OCI-LY7 (cell line): ENCODE measurements at regions not wholly inside any gene's neighbourhood (a gene's known extent, or its start where the extent isn't known, plus 50 kb on each side); places are given as distances from the start of the nearest gene placed in this dataset.

Experiments used
- BruUV-seq: library from RNA; stranded (reverse); fragments of 400-500 nt; replicated peaks from 2 replicates; lab custom pipeline; 2021; lab: Mats Ljungman, UMichigan
- CTCF ChIA-PET: fragments of 300-600 bp; sonication (Branson Sonifier 250); formaldehyde crosslinking; loops from one replicate; lab custom pipeline; 2022; ENCODE audit warnings: antibody characterized with exemption; ENCODE audit not compliant: unreplicated experiment; lab: Charles Lee
- POLR2A ChIA-PET: fragments of 300-600 bp; sonication (Branson Sonifier 250); formaldehyde crosslinking; loops from one replicate; lab custom pipeline; 2022; ENCODE audit warnings: antibody characterized with exemption; lab: Charles Lee
- DNase-seq: peaks from one replicate; pipeline ENCODE4 v3.0.0-alpha.2; 2015; ENCODE audit warnings: low spot score
- H2AFZ ChIP-seq: fragments of 200-600 bp; sonication (generic), shearing (Covaris generic); 2 replicates; pipeline ENCODE4 v1.6.1; 2014; ENCODE audit warnings: mild to moderate bottlenecking, antibody characterized with exemption, low read length, moderate library complexity
- H3K27ac ChIP-seq: fragments of 200-600 bp; sonication (generic); 2 replicates; pipeline ENCODE4 v1.5.1; 2014; ENCODE audit warnings: mixed run types, low read depth, mild to moderate bottlenecking, moderate library complexity, low read length, inconsistent platforms; ENCODE audit not compliant: poor library complexity, severe bottlenecking
- H3K36me3 ChIP-seq: fragments of 200-600 bp; sonication (generic); 2 replicates; pipeline ENCODE4 v1.6.1; 2014; ENCODE audit warnings: mild to moderate bottlenecking, antibody characterized with exemption, low read length, moderate library complexity, mixed read lengths; ENCODE audit not compliant: insufficient read depth
- H3K4me1 ChIP-seq: fragments of 200-600 bp; sonication (generic); 2 replicates; pipeline ENCODE4 v1.5.1; 2014; ENCODE audit warnings: mild to moderate bottlenecking, low read length; ENCODE audit not compliant: insufficient read depth, poor library complexity, severe bottlenecking
- H3K4me2 ChIP-seq: fragments of 200-600 bp; sonication (generic); 2 replicates; pipeline ENCODE4 v1.6.1; 2014; ENCODE audit warnings: mild to moderate bottlenecking, low read length
- H3K4me3 ChIP-seq: fragments of 200-600 bp; sonication (generic); 2 replicates; pipeline ENCODE4 v1.5.1; 2014; ENCODE audit warnings: mild to moderate bottlenecking, low read depth, low read length; ENCODE audit not compliant: poor library complexity, severe bottlenecking
- H3K79me2 ChIP-seq: fragments of 200-600 bp; sonication (generic); 2 replicates; pipeline ENCODE4 v1.6.1; 2016; ENCODE audit warnings: low read depth, mild to moderate bottlenecking, low read length, moderate library complexity, mixed read lengths; ENCODE audit not compliant: insufficient read depth
- H3K9me2 ChIP-seq: fragments of 200-600 bp; sonication (generic); 2 replicates; pipeline ENCODE4 v1.6.1; 2016; ENCODE audit warnings: mild to moderate bottlenecking, low read length, mixed read lengths; ENCODE audit not compliant: insufficient read depth
- H3K9me3 ChIP-seq: fragments of 200-600 bp; sonication (generic); 2 replicates; pipeline ENCODE4 v1.6.1; 2014; ENCODE audit warnings: mild to moderate bottlenecking, mixed run types, low read length, mixed read lengths
- H4K20me1 ChIP-seq: fragments of 200-600 bp; sonication (generic); 2 replicates; pipeline ENCODE4 v1.6.1; 2014; ENCODE audit warnings: mild to moderate bottlenecking, antibody characterized with exemption, low read length, moderate library complexity, mixed read lengths; ENCODE audit not compliant: insufficient read depth
- CTCF ChIP-seq: fragments of 200-600 bp; sonication (generic); conservative IDR thresholded peaks from 2 replicates; pipeline ENCODE4 v1.5.1; 2014; ENCODE audit warnings: mild to moderate bottlenecking, antibody characterized with exemption, low read length, moderate library complexity, mixed read lengths
- EZH2phosphoT487 ChIP-seq: fragments of 200-600 bp; sonication (generic); IDR thresholded peaks from 2 replicates; pipeline ENCODE4 v1.6.1; 2018; ENCODE audit warnings: low read depth, borderline replicate concordance, mild to moderate bottlenecking, mixed run types, antibody characterized with exemption, low read length, moderate library complexity, mixed read lengths
- intact Hi-C: fragments of 100-400 bp; cut with micrococcal nuclease; formaldehyde crosslinking; loops from one replicate; pipeline ENCODE4 v1.10.0; 2022; ENCODE audit not compliant: unreplicated experiment

- H3K9me3 ChIP-seq = no peaks in the 10 kb centered on the region
- intact Hi-C loops = no loop called here
- TF ChIP-seq EZH2phosphoT487 = no peak
- TF ChIP-seq CTCF = no peak
- no peaks in the 10 kb centered on the region for H3K79me2 ChIP-seq
- no peak for DNase-seq
- no peak overlapping the region for H3K27ac ChIP-seq
- ChIA-PET CTCF (no interaction called here), POLR2A (no interaction called here)
- no peaks in the 10 kb centered on the region for H3K36me3 ChIP-seq
- H3K4me3 ChIP-seq = no peak overlapping the region
- H3K9me2 ChIP-seq = no peaks in the 10 kb centered on the region
- BruUV-seq = no TSS peak
- H4K20me1 ChIP-seq = no peaks in the 10 kb centered on the region
- H3K4me2 ChIP-seq = no peak overlapping the region
- no peaks in the 10 kb centered on the region for H3K4me1 ChIP-seq
- H2AFZ ChIP-seq = no peak overlapping the region
Measured at GRCh38 chr1:233459968-233460367, 132.4 kb downstream of the MAP3K21 start.

- DNase-seq = no peak
- H2AFZ ChIP-seq = no peak overlapping the region
- H3K36me3 ChIP-seq = no peaks in the 10 kb centered on the region
- no peak overlapping the region for H3K4me2 ChIP-seq
- H3K79me2 ChIP-seq = no peaks in the 10 kb centered on the region
- ChIA-PET POLR2A (no interaction called here), CTCF (no interaction called here)
- no peaks in the 10 kb centered on the region for H3K9me2 ChIP-seq
- H3K4me3 ChIP-seq = no peak overlapping the region
- no peaks in the 10 kb centered on the region for H3K9me3 ChIP-seq
- H4K20me1 ChIP-seq = no peaks in the 10 kb centered on the region
- BruUV-seq = no TSS peak
- H3K4me1 ChIP-seq = no peaks in the 10 kb centered on the region
- intact Hi-C loops = no loop called here
- TF ChIP-seq EZH2phosphoT487 (no peak), CTCF (no peak)
- H3K27ac ChIP-seq = no peak overlapping the region
Measured at GRCh38 chr1:233460692-233461091, 133.2 kb downstream of the MAP3K21 start.

GRCh38 chr1:233461847-233462246 is 134.3 kb downstream of the MAP3K21 start:
- intact Hi-C loops = no loop called here
- Histone ChIP-seq H3K9me2 (no peaks in the 10 kb centered on the region), H3K27ac (no peak overlapping the region), H4K20me1 (no peaks in the 10 kb centered on the region), H3K9me3 (no peaks in the 10 kb centered on the region), H3K36me3 (no peaks in the 10 kb centered on the region), H3K4me1 (no peaks in the 10 kb centered on the region), H3K79me2 (no peaks in the 10 kb centered on the region), H3K4me3 (no peak overlapping the region), H3K4me2 (no peak overlapping the region), H2AFZ (no peak overlapping the region)
- ChIA-PET POLR2A (no interaction called here), CTCF (no interaction called here)
- DNase-seq = no peak
- TF ChIP-seq EZH2phosphoT487 (no peak), CTCF (no peak)
- no TSS peak for BruUV-seq
